ENCODE measurements at regions not wholly inside any gene's neighbourhood (a gene's known extent, or its start where the extent isn't known, plus 50 kb on each side); places are given as distances from the start of the nearest gene placed in this dataset.

GRCh38 chr4:166228112-166228511 is 355.1 kb downstream of the TLL1 start:
- Histone ChIP-seq H3K9me2 (ENCODE audit: insufficient read depth) (no peaks in the 10 kb centered on the region), H3K9me3 (ENCODE audit: control insufficient read depth in 1 of 2, insufficient read depth in 1 of 2, low read depth in 1 of 2, low read length in 2 of 2) (no peaks in the 10 kb centered on the region; a peak in 1 of 4 replicates), H3K4me3 (replicated peaks in 1 of 2; ENCODE audit: low read depth in 1 of 2, low read length in 2 of 2) (no peak overlapping the region), H2AFZ (ENCODE audit: low read depth, low read length, poor library complexity, severe bottlenecking) (no peak overlapping the region), H3K36me3 (ENCODE audit: control insufficient read depth in 1 of 2, insufficient read depth in 2 of 2, low read length in 2 of 2) (no peaks in the 10 kb centered on the region), H3K4me1 (ENCODE audit: control insufficient read depth in 1 of 2, insufficient read depth in 2 of 2, low read length in 2 of 2) (no peaks in the 10 kb centered on the region), H4K20me1 (ENCODE audit: insufficient read depth) (no peaks in the 10 kb centered on the region), H3K27ac (ENCODE audit: low read depth, low read length) (no peak overlapping the region), H3K9ac (ENCODE audit: low read length) (no peak overlapping the region), H3K4me2 (ENCODE audit: low read length) (no peak overlapping the region), H3K79me2 (ENCODE audit: insufficient read depth, low read length) (no peaks in the 10 kb centered on the region), H3K27me3 (ENCODE audit: insufficient read depth, low read length) (no peaks in the 10 kb centered on the region)
- DNase-seq (ENCODE audit: low read depth, low spot score) (no peak), ATAC-seq (no peak)
- CTCF ChIA-PET = no interaction called here
- POLR2A ChIA-PET = no interaction called here
- RAD21 ChIA-PET (ENCODE audit: low non-redundant PET in 1 of 2, low total read pairs in 2 of 2, uncharacterized antibody in 2 of 2, unreplicated experiment in 2 of 2) = no interaction called here
- BruUV-seq (replicated peaks) = no TSS peak
- TF ChIP-seq TCF7L2 (IDR thresholded peaks at IDR 0.05; ENCODE audit: borderline replicate concordance, extremely low read depth, insufficient read depth, insufficient read length) = no peak
- no peak for TF ChIP-seq ELF1 (IDR thresholded peaks at IDR 0.05; ENCODE audit: borderline replicate concordance, low read depth)
- no peak for TF ChIP-seq REST (IDR thresholded peaks at IDR 0.05; ENCODE audit: low read depth)
- no peak for TF ChIP-seq YY1 (IDR thresholded peaks at IDR 0.05; ENCODE audit: extremely low read depth, insufficient replicate concordance, low read depth, low read length)
- TF ChIP-seq RAD21 (IDR thresholded peaks at IDR 0.05; ENCODE audit: low read depth) = no peak
- intact Hi-C loops (cut with micrococcal nuclease) = no loop called here

- H3K36me3 ChIP-seq (ENCODE audit: control insufficient read depth in 1 of 2, insufficient read depth in 2 of 2, low read length in 2 of 2) = no peaks in the 10 kb centered on the region
- ChIA-PET RAD21 (ENCODE audit: low non-redundant PET in 1 of 2, low total read pairs in 2 of 2, uncharacterized antibody in 2 of 2, unreplicated experiment in 2 of 2) (no interaction called here), CTCF (no interaction called here), POLR2A (no interaction called here)
- H3K79me2 ChIP-seq (ENCODE audit: insufficient read depth, low read length) = no peaks in the 10 kb centered on the region
- no peak overlapping the region for H3K4me2 ChIP-seq (ENCODE audit: low read length)
- no peaks in the 10 kb centered on the region for H3K9me2 ChIP-seq (ENCODE audit: insufficient read depth)
- BruUV-seq (replicated peaks) = no TSS peak
- no peak overlapping the region for H3K4me3 ChIP-seq (replicated peaks in 1 of 2; ENCODE audit: low read depth in 1 of 2, low read length in 2 of 2)
- H3K27me3 ChIP-seq (ENCODE audit: insufficient read depth, low read length) = no peaks in the 10 kb centered on the region
- ATAC-seq = no peak
- intact Hi-C loops (cut with micrococcal nuclease) = no loop called here
- DNase-seq (ENCODE audit: low read depth, low spot score) = no peak
- H2AFZ ChIP-seq (ENCODE audit: low read depth, low read length, poor library complexity, severe bottlenecking) = no peak overlapping the region
- H3K9me3 ChIP-seq (ENCODE audit: control insufficient read depth in 1 of 2, insufficient read depth in 1 of 2, low read depth in 1 of 2, low read length in 2 of 2) = no peaks in the 10 kb centered on the region; a peak in 1 of 4 replicates
- H3K4me1 ChIP-seq (ENCODE audit: control insufficient read depth in 1 of 2, insufficient read depth in 2 of 2, low read length in 2 of 2) = no peaks in the 10 kb centered on the region
- H4K20me1 ChIP-seq (ENCODE audit: insufficient read depth) = no peaks in the 10 kb centered on the region
- no peak overlapping the region for H3K9ac ChIP-seq (ENCODE audit: low read length)
- H3K27ac ChIP-seq (ENCODE audit: low read depth, low read length) = no peak overlapping the region
- TF ChIP-seq CBX3 (IDR thresholded peaks at IDR 0.05; ENCODE audit: low read depth) (no peak), MAX (IDR thresholded peaks at IDR 0.05) (no peak), JUND (IDR thresholded peaks at IDR 0.05) (no peak), CEBPB (IDR thresholded peaks at IDR 0.05; ENCODE audit: low read depth) (no peak), EGR1 (IDR thresholded peaks at IDR 0.05; ENCODE audit: low read depth) (no peak), ZNF274 (IDR thresholded peaks at IDR 0.05; ENCODE audit: low read depth, low read length) (no peak), SIN3A (IDR thresholded peaks at IDR 0.05; ENCODE audit: low read depth) (no peak), ELF1 (IDR thresholded peaks at IDR 0.05; ENCODE audit: borderline replicate concordance, low read depth) (no peak), YY1 (IDR thresholded peaks at IDR 0.05; ENCODE audit: extremely low read depth, insufficient replicate concordance, low read depth, low read length) (no peak), POLR2AphosphoS5 (IDR thresholded peaks at IDR 0.05; ENCODE audit: low read depth, low read length) (no peak), SRF (IDR thresholded peaks at IDR 0.05; ENCODE audit: low read depth) (no peak), ZBTB33 (IDR thresholded peaks at IDR 0.05; ENCODE audit: extremely low read depth, insufficient replicate concordance, low read length) (no peak), TCF7L2 (IDR thresholded peaks at IDR 0.05; ENCODE audit: borderline replicate concordance, extremely low read depth, insufficient read depth, insufficient read length) (no peak), EZH2phosphoT487 (IDR thresholded peaks at IDR 0.05; ENCODE audit: borderline replicate concordance) (no peak)
These were observed 356.8 kb downstream of the TLL1 start for GRCh38 chr4:166229799-166230198.

All from HCT116 (cell line).